HG02623 (cell line): ENCODE measurements at regions not wholly inside any gene's neighbourhood (a gene's known extent, or its start where the extent isn't known, plus 50 kb on each side); places are given as distances from the start of the nearest gene placed in this dataset.

ENCODE experiments used
- ATAC-seq: cut with Tn5 transposase; IDR thresholded peaks from one replicate; pipeline ENCODE4 v1.9.1; 2021; ENCODE audit warnings: moderate library complexity; ENCODE audit not compliant: unreplicated experiment

GRCh38 chr4:123869286-123870215, 473.0 kb downstream of the SPRY1 start:
- ATAC-seq: no peak

GRCh38 chr4:123870216-123870876, 473.8 kb downstream of the SPRY1 start:
- ATAC-seq: no peak

DNA sequence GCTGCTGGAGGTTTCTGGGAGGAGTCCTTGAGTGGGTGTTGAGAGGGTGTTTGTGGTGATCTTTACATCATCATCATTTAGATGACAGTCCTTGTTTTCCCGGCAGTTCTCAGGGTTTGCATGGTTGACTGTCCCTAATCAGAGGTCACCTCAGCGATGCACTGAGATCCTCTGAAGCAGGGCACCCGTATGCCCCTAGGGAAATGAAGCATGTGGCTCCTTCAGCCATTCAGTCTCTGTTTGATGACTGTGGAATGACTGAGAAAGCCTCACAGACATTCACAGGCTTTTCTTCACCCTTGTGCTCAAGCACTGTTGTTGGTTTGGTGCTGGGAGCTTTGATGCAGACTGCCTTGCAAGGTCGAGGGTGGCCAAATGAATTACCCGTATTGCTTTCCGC, 474.7 kb downstream of the SPRY1 start:
- no peak for ATAC-seq

DNA sequence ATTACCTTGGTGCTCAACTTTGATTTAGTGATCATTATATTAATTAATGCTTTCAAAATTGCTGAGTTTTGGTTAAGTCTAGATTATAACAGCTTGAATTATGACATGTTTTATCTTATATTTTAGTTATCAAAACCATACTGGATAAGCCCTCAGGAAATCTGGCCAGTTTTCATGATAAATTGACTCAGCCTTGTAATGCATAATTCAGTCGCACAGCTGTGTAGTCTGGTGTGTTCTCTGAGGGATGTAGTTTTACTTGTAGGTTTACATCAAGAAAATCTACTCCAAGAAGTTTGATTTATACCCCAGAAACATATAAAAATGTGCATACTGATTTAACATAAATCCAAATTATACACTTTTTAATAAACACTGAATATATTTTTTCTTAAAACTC, 477.5 kb downstream of the SPRY1 start:
- no peak for ATAC-seq

DNA sequence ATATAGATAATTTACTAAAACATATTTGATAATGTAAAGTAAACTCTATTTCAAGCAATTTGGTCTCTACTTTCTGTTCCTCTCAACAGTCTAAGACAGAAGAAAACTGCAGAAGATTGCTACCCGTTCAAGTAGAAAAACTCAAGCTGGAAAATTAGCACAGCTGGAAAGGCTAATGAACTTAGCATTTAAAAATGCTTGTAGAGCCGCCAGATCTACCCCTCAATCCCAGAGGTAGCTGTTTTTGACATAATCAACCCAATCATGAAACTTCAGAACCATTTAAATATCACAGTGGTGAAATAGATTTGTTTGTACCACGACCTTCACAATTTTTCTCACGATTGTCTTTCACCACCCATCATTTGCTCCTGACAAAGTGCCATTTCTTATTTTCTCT, 479.5 kb downstream of the SPRY1 start:
- ATAC-seq: no peak

GRCh38 chr4:123876671-123877101, 480.1 kb downstream of the SPRY1 start:
- no peak for ATAC-seq

DNA sequence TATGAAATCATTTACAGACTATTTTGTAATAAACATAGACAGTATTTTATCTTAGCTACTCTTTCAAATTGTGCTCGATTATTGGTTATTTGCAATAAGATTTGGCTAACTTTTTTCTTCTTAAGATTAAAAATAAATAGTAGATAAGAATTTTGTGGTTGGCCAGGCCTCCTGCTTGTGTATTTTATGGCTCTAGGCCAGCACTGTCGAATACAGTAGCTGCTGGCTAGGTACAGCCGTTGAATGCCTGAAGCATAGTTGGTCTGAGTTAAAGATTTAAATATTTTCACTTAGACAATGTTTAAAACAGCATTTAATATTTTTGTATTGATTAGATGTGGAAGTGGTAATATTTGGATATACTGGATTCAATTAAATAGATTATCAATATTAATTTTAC, 481.0 kb downstream of the SPRY1 start:
- ATAC-seq: no peak

DNA sequence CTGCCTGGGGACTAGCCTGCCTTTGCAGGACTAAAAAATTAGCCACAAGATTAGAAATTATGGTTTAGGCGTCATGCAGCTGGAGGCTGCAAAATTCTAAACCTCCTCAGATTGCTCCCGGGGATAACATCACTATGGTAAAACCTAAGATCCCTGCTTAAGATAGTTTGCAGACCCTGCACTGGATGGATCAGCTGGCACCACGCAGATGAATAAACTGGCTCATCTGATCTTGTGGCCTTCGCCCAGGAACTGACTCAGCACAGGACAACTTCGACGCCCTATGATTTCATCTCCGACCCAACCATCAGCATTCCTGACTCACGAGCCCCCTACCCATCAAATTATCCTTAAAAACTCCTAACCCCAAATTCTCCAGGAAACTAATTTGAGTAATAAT, 482.4 kb downstream of the SPRY1 start:
- ATAC-seq: no peak

DNA sequence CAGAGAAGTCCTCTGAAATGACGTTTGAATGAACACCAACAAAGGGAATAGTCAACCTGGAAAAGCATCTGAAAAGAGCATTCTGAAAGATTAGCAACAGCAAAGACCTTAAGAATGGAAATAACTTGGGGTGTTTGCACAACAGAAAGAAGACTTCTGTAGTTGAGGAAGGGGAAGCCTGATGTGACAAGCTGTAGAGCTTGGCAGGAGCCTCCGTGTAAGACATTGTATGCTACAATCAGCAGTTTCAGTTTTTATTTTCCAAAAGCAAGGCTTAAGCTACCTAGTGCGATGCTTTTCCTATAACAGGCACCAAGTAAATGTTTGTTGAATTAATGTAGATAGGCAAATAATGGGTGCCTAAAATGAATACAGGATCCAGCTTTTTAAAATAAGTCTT, 484.0 kb downstream of the SPRY1 start:
- ATAC-seq: no peak

GRCh38 chr4:123884922-123885321, 488.3 kb downstream of the SPRY1 start:
- ATAC-seq: no peak

- ATAC-seq: no peak
Observed at GRCh38 chr4:123889507-123889906, 492.9 kb downstream of the SPRY1 start.

GRCh38 chr4:123890889-123891288, 494.3 kb downstream of the SPRY1 start:
- ATAC-seq: no peak

GRCh38 chr4:123891881-123892280, 495.3 kb downstream of the SPRY1 start:
- ATAC-seq: no peak

DNA sequence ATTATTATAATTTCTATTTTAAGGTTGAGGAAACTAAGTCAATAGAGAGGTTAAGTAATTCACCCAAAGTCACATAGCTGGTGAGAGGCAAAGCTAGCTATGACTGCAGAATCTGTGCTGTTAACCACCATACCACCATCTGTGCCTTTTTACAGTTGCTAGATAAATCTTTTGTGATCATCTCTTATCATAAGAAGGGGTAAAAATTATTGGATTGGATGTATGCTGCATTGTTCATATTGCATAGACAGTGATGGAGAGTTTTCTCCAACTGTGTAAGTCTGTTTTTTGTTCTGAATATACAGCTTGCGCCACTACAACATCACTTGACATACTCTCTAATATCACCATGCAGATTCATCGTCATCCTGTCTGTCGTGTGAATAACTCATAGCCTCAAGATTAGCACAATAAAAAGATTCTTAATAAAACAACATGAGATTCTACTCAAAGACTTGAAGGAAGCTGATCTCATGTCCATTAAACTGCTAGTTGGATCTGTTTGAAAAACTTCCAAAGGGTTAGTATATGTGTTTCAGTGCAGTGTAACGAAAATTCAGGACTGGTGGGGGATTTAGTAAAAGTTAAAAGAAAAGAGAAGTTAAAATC, 495.9 kb downstream of the SPRY1 start:
- no peak for ATAC-seq

DNA sequence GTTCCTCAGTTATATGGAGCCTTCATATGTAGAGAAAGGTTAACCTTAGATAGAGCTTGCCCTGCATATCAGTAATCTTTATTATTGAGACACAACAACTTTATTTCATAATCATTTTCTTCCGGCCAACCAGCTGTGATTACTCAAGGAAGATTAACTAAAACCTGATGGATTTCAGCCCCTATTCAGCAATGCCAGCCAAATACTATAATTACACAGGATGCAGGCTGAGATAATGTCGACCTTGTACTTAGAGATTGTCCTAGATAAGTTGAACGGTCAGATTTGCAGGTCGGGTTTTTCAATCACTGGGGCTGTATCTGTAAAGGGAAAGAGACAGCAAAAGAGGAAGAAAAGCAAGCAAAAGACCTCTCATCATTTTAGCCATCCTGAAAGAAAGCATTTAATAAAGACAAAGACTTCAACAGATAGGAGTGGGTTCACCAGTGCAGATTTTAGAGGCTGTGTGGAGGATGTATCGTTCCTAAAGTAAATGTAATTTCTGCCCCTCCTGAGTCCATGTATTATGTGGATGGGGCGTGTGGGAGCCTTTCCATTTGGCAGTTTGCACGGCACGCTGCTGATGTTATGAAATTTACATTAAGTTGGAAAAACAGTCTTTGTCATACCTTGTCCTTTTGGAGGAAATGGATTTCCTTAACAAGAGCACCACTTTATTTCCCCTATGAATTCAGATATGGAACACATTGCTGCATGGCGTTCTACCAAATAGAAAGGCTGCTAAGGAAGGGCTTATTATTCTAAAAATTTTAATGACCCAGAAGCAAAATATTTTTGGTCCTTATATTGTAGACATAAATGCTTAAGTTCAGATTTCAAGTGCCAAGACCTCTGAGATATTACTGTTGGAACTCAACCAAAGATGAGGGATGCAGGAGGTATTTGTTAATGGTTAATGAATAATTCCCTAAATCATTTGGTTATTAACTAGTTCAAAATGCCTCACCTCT, 496.7 kb downstream of the SPRY1 start:
- ATAC-seq: no peak

DNA sequence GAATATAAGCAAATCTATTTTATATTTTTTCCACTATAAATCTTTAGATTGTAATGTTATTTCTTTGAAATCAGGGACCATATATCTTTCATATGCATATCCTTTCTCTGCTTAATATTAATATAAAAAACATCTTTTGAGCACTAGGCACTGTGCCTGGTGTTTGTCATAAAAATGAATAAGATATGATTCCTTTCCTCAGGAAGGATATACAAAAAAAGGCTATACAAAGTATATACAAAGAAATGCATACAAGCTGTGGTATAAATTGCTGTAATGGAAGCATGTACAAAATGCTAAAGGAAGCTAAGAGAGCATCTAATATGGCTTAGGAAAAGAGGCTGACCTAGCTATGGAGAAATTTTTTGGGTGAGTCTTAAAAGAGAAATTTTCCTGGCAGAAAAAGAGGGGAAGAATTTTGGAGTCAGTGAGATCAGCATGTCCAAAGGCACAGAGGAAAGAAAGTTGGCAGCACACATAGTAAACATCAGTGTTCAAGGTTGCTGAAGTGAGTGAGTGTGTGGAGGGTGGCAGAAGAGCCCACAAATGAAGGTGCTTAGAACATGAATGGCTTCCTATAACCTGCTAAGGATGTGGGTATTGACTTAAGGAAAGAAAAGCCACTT, 500.0 kb downstream of the SPRY1 start:
- ATAC-seq: no peak

- ATAC-seq: no peak
Observed at GRCh38 chr4:123898946-123899666, 502.5 kb downstream of the SPRY1 start.

DNA sequence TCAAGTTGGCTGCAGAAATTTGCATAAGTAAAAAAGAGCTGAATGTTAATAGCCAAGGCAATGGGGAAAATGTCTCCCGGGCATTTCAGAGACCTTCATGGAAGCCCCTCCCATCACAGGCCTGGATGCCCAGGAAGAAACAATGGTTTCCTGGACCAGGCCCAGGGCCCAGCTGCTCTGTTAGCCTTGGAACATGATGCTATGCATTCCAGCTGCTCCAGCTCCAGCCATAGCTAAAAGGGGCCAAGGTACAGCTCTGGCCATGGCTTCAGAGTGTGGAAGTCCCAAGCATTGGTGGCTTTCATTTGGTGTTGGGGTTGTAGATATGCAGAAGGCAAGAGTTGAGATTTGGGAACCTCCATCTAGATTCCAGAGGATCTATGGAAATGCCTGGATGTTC, 508.3 kb downstream of the SPRY1 start:
- ATAC-seq: no peak

DNA sequence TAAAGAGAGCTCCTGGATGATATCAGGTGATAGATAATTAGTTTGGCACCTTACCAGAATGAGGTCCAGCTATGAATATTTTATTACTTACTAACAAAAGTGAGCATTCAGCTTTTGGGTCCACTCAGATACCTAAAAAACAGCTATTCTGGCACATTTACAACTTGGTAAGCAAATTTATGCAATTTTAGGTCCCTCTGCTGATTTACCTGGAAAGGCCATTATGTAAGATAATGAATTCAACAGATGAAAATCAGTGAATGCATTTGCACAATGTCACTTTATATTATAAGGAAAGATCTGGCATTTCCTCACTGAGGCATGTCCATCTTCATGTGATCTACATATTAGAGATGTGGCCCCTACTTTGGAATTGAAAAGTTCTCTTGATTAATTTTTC, 517.0 kb downstream of the SPRY1 start:
- ATAC-seq: no peak

GRCh38 chr4:123916821-123917220, 520.2 kb downstream of the SPRY1 start:
- no peak for ATAC-seq
